AML-193 (cell line): ENCODE measurements at regions not wholly inside any gene's neighbourhood (a gene's known extent, or its start where the extent isn't known, plus 50 kb on each side); places are given as distances from the start of the nearest gene placed in this dataset.

Source experiments
- DNase-seq, 2 experiments: peaks; one replicate each; lab custom pipeline; 2025; lab: John Stamatoyannopoulos, UW

DNA sequence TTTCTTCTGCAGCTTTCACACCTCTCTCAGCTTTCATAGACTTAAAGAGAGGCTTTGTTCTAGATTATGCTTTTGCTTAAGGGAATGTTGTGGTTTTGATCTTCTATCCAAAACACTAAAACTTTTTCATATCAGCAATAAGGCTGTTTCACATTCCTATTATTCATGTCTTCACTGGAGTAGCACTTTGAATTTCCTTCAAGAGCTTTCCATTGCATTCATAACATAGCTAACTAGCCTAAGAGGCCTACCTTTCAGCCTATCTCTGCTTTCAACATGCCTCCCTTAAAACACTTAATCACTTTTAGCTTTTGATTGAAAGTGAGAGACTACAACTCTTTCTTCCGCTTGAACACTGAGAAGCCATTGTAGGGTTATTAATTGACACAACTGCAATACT is 1117.0 kb upstream of the PHF14 start:
- DNase-seq: no peak

GRCh38 chr7:9863545-9863944 is 1110.1 kb upstream of the PHF14 start:
- DNase-seq: no peak

DNA sequence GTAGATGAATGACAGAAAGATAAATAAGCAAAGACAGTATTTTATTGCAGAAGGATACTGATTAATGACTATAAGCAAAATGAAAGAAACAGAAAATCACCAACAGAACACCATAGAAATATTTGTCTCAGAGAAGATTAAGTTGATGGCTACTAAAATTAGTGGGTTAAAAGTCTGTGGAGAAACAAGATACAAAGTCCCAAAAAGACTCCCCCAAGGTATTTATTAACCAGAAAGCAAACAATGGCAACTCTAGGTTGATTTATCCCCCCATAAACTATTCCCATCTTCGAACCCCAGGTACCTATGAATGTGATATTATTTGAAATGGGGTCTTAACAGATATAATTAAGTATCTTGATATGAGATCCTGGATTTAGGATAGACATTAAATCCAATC is 1104.5 kb upstream of the PHF14 start:
- no peak for DNase-seq

- no peak for DNase-seq
These were observed 1104.1 kb upstream of the PHF14 start for GRCh38 chr7:9869566-9869965.

GRCh38 chr7:9870674-9871073 is 1103.0 kb upstream of the PHF14 start:
- DNase-seq: no peak

- no peak for DNase-seq
These were observed 1099.5 kb upstream of the PHF14 start for GRCh38 chr7:9874182-9874581.

DNA sequence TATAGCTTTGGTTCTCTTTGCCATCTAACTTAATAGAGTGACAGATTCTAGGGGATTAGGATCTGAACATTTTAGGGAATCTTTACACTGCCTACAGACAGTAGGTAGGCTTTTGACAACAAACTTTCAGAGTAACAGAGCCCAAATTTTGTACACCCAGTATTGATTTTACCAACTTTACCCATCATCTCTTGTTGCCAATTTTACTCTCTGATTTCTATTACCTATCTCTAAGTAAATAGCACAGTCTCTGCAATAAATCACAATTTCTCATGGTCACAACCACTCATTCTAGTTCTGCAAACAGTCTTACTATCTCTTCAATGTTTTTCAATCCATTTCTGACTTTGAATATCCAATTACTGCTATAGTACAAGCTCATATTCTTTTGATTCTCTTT is 1097.6 kb upstream of the PHF14 start:
- no peak for DNase-seq

DNA sequence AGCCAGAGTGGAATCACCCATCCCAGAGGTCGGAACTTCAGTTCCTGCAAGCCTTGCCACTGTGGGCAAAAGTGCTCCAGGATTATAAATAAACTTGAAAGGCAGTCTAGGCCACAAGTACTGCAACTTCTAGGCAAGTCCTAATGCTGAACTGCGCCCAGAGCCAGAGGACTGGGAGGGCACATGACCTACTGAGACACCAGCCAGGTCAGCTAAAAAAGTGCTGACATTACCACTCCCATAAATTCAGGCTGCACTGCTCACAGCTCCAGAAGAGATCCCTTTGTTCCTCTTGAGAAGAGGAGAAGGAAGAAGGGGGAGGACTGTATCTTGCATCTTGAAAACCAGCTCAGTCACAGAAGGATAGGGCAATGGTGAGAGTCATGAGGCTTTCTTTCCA is 1084.1 kb upstream of the PHF14 start:
- no peak for DNase-seq

DNA sequence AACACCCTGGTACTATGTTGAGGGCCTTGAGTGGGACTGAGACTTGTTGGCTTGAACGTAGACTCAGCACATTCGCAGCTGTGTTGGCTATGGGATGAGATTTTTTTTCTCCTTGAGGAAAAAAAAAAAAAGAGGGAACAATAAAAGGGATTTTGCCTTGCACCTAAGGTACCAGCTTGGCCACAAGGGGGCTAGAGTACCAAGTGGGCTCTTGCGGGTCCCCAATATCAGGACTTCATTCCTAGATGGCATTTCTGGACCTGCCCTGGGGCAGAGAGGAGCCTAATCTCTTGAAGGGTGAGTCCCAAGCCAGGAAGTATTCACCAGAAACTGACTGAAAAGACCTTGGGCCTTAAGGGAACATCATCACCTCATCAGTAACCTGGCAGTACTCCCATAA is 1083.6 kb upstream of the PHF14 start:
- DNase-seq: no peak

- DNase-seq: no peak
These were observed 1082.6 kb upstream of the PHF14 start for GRCh38 chr7:9891056-9891455.

GRCh38 chr7:9900339-9900738 is 1073.3 kb upstream of the PHF14 start:
- no peak for DNase-seq

GRCh38 chr7:9921326-9921725 is 1052.3 kb upstream of the PHF14 start:
- no peak for DNase-seq

- no peak for DNase-seq
These were observed 1035.6 kb upstream of the PHF14 start for GRCh38 chr7:9937944-9938631.

DNA sequence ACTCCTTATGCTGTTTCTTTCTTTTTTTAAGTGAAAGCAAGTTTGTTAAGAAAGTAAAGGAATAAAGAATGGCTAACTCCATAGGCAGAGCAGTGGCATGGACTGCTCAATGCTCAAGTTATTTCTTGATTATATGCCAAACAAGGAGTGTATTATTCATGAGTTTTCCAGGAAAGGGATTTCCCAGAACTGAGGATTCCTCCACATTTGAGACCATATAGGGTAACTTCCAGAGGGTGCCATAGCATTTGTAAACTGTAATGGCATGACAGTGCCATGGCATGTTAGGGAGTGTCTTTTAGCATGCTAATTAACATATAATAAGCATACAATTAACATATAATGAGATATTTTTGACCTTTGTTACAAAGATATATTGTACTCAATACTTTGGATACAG is 1034.5 kb upstream of the PHF14 start:
- no peak for DNase-seq

GRCh38 chr7:9945131-9945530 is 1028.5 kb upstream of the PHF14 start:
- DNase-seq: no peak

- DNase-seq: no peak
These were observed 1027.8 kb upstream of the PHF14 start for GRCh38 chr7:9945857-9946256.

DNA sequence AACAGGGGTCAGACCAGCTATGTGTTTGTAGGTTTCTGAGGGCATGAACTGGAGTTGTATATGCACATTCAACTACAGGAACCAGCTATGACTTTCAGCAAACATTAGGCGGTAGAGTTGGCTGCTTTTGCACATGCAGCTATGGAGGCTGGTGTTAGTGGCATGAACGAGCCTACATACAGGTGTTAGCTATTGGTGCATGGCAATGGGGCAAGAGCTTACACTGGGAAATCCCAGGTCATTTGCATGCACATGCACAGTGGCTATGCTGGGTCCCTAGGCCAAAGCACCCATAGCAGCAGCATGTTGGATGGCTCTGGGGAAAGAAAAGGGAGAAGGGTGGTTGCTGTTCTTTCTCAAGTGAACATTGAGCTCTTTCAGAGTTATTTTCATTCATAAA is 1018.5 kb upstream of the PHF14 start:
- no peak for DNase-seq

DNA sequence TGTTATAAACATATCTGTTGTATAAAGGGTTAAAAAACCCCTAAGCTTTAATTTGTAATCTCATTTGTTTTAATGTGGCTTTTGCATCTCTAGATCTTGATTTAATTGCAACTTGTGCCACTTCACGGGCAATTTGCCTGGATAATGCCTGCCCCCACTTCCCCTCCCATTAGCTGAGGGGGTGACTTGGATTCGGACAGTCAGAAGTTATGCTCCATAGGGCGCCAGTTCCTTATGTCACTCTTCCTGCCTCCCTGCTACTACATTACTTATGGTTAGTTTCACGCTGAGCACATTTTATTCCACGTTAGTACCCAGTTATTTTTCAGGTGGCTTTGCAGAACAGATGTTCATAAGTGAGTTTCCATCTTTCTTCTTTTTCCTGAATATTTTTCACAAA is 1015.2 kb upstream of the PHF14 start:
- DNase-seq: no peak

DNA sequence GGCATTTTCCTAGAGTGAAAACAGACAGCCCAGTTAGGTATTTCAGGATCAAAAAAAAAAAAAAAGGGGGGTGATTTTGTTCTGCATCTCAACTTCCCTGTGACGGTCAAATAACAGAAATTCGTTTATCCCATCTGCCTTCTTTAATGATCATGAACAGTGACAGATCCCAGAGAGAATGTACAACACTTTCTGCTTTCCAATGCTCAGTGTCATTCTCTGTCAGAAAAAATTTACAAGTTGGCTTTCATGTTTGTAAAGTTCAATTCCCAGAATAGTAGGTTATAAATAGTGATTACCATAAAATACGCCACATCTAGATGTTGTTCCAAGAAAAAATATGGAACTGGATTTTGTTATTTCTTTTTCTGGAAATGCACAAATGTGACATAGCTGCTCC is 1013.2 kb upstream of the PHF14 start:
- no peak for DNase-seq

GRCh38 chr7:9961161-9961922 is 1012.3 kb upstream of the PHF14 start:
- no peak for DNase-seq

GRCh38 chr7:9962742-9963141 is 1010.9 kb upstream of the PHF14 start:
- DNase-seq: no peak

- no peak for DNase-seq
These were observed 995.3 kb upstream of the PHF14 start for GRCh38 chr7:9978106-9979064.
